GM18526 (cell line): ENCODE measurements at regions not wholly inside any gene's neighbourhood (a gene's known extent, or its start where the extent isn't known, plus 50 kb on each side); places are given as distances from the start of the nearest gene placed in this dataset.

Experiments
- POLR2A ChIP-seq: IDR thresholded peaks from 3 replicates; pipeline ENCODE4 v1.6.1; 2011; ENCODE audit not compliant: insufficient read length; ENCODE audit errors: extremely low read depth

DNA sequence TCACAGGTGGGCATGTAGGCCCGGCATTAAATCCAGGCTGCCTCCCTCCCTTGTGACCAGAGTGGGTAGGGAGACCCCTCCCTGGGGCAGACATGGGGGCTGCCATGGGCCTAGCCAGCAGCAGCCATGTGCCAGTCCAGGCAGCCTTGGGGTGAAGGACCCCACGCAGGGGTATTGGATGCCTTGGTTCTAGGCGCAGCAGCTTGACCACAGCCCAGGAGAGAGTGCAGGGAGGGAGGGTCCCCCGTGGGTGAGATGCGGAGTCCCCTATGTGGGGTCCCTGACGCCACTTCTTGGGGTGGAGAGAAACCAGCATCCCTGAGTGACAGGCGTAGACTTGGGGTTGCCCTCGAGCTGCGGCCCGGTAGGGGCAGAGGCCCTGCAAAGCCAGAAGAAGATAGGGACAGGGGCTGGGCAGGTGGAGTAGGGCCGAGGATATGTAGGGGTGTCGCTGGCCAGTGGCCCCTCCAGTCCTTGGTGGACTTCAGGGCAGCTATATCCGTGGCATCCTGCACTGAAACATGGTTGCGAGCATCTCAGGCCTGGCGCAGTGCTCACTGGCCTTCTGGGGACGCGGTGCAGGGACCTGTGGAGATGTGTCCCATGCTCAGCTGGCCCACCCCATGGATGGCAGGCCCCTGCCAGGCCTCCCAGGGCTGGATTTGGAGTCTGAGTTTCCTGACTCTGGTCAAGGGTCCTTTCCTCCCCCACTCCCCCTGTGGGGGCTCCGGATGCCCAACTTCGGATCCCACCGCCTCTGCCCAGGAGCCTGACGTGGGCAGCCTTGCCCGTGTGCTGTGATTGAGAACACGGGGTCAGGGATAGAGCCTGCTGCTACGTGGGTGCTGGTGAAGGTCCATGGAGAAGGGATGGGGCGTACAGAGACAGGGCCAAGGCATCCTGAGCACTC is 1179.8 kb downstream of the BRD1 start:
- no peak for TF ChIP-seq POLR2A

GRCh38 chr22:48647051-48647450 is 1180.6 kb downstream of the BRD1 start:
- TF ChIP-seq POLR2A, result no peak

DNA sequence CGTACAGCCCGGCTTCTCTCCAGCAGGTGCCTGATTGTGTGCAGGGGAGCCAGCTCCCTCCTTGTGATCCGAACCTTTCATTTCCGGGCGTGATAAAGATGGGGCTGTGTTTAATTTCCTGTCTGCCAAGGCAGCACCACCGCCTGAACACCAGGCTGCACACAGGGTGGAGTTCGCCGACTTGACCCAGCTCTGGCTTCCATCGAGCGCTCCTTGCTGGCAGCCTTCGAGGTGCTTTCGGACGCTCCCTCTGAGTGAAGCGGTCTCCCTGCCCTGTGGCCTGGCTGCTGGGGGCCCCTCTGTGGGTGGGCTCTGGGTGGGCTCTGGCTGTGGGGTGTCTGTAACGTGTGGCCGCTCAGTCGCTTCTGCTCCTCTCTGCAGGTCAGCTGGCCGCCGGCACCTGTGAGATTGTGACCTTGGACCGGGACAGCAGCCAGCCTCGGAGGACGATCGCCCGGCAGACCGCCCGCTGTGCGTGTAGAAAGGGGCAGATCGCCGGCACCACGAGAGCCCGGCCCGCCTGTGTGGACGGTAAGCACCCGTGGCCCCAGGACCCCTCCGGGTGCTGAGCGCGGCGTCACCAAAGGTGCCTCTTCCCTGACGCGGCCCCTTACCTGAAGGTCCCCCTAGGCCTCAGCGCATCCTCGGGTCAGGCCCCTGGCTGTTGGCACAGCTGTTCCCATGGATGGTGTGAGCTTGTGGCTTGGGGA is 1181.3 kb downstream of the BRD1 start:
- TF ChIP-seq POLR2A, result no peak

GRCh38 chr22:48645766-48646165 is 1181.9 kb downstream of the BRD1 start:
- no peak for TF ChIP-seq POLR2A

DNA sequence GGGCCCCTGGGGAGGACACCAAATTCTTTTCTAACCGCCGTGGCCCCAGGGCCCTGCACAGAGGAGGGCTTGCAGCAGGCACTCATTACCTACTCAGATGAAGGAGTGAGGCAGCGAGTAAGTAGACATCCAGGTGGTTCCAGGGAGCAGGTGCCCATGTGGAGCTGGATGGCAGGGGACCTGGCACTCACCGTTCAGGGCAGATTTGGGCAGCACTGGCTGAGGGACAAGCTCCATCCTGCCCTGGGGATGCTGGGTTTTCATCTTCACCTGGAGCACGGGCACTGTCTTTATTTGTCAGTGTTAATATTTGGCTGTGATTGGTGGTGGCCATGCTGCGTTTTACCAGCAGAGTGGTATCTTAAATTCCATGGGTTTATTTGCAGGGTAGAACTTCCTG is 1182.7 kb downstream of the BRD1 start:
- TF ChIP-seq POLR2A, result no peak

GRCh38 chr22:48644108-48644507 is 1183.6 kb downstream of the BRD1 start:
- TF ChIP-seq POLR2A, result no peak

DNA sequence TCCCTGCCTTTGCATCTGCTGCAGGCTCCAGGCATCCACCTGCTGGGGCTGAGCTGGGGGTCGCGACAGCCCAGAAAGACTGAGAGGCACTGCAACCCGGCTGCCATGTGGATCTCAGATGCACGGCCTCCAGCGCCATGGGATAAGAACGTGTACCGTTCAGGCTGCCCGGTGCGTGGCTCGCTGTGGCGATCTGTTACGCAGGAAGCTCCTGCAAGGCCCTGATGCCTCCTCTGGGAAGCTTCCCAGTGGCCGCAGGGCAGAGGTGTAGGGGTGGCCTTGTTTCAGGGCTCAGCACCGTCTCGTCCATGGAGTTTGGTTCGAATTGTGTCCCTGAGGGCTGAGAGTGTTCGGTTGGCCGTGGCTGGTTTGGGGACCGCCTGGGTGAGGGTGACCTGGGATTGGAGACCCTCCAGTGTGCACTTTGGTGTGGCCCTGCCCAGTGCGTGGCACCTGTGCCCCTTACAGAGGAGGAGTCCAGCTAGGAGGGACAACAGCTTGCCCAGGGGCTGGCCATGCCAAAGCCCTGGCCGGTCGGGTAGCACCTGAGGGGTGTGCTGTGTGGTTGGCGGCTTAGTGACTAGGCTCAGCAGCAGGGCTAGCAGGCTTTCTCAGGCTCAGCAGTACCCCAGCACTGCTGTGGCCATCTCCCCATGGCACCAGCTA is 1184.5 kb downstream of the BRD1 start:
- TF ChIP-seq POLR2A, result no peak

DNA sequence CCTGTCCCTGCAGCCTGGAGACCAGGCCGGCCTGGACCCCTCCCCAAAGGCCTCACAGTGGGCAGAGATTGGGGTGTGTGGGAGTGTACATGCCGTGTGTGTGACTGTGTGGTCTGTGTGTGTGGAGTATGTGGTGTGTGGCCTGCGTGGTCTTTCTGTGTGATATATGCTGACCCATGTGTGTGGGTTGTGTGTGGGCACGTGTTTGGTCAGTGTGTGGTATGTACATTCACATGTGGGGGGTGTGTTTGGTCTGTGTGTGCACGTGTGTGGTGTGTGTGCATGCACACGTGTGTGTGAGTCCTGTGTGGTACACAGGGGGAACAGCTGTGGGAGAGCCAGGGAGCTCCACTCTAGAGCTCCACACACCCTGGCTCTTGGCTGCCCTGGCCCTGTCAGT is 1185.1 kb downstream of the BRD1 start:
- no peak for TF ChIP-seq POLR2A

- TF ChIP-seq POLR2A, result no peak
Measured at GRCh38 chr22:48641906-48642475, 1185.7 kb downstream of the BRD1 start.

- TF ChIP-seq POLR2A, result no peak
Measured at GRCh38 chr22:48640890-48641841, 1186.5 kb downstream of the BRD1 start.

GRCh38 chr22:48639896-48640748 is 1187.6 kb downstream of the BRD1 start:
- TF ChIP-seq POLR2A, result no peak

GRCh38 chr22:48639021-48639795 is 1188.5 kb downstream of the BRD1 start:
- TF ChIP-seq POLR2A, result no peak

DNA sequence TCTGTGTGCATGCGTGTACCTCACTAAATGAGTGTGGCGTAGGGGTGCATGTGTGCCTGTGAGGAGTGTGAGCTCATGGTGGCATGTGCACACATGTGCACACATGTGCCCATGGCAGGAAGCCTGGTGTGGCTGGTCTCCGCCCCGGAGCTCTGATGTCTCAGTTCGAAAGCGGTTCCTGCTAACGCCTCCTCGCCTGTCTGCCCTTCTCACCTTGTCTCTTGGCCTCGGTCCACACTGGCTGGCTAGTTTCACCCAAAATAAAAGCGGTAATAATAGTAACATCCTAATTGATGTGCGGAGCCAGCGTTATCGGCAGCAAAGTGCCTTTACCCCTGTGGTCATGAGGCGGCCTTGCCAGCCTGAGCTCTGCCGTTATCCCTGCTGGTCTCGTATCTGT is 1190.4 kb downstream of the BRD1 start:
- TF ChIP-seq POLR2A, result no peak

DNA sequence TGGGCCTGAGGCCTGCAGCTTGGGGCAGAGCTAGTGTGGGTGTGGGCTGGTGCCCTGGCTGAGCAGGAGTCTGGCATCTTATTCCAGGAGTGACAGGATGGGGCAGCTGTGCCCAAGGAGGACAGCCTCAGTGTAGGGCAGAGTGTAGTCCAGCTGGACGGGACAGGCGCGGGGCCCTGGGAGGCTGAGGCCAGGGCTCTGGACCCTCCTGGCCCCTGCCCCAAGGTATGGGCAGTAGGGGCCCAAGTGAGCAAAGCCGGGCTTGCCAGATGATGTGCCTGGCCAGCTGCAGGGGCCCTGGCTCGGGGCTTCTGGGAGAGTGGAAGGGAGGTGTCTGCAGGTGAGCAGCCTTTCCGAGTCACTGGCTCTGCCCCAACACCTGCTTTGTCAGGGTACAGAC is 1190.9 kb downstream of the BRD1 start:
- no peak for TF ChIP-seq POLR2A
